NCI-H446 treated with DMSO at 0.1 percent for 48 hours (cell line): ENCODE measurements at regions not wholly inside any gene's neighbourhood (a gene's known extent, or its start where the extent isn't known, plus 50 kb on each side); places are given as distances from the start of the nearest gene placed in this dataset.

ENCODE experiments used
- DNase-seq: peaks from one replicate; lab custom pipeline; 2025; lab: John Stamatoyannopoulos, UW

DNA sequence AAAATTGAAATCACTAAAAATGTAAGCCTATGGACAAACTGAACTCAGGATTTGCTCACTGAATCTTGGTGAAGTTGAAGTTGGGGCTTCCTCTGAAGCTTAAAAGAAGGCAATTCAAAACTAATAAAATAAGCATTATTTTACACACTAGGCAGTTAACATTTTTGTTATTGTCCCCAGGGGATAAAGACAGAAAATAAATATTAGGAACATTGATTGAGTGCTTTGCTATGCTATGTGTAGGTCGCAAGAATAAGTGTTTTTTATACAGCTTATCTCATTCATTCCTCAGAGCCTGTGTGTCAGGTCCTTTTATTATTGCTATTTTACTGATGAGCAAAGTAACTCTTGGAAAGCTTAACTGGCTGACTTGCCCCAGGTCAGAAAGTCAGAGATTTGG lies 82.2 kb downstream of the ZNF608 start:
- no peak for DNase-seq

DNA sequence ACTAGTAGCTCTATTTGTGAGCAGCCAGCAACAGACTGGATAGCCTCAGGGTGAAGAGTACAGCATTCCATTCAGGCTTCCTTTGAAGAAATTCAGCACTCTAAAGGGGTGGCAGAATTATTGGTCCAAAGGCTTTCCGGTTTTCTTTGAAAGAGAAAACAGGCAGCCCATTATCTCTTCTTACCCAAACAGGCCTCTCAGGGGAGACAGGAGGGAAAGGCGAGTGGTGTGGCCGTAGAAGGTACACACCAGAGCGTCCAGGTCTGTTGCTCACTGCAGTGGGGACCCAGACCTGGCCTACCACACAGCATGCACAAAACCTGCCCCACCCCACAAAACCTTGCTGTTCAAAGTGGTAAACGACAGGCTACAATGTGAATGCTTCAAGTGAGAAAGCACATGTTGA lies 83.3 kb downstream of the ZNF608 start:
- no peak for DNase-seq

DNA sequence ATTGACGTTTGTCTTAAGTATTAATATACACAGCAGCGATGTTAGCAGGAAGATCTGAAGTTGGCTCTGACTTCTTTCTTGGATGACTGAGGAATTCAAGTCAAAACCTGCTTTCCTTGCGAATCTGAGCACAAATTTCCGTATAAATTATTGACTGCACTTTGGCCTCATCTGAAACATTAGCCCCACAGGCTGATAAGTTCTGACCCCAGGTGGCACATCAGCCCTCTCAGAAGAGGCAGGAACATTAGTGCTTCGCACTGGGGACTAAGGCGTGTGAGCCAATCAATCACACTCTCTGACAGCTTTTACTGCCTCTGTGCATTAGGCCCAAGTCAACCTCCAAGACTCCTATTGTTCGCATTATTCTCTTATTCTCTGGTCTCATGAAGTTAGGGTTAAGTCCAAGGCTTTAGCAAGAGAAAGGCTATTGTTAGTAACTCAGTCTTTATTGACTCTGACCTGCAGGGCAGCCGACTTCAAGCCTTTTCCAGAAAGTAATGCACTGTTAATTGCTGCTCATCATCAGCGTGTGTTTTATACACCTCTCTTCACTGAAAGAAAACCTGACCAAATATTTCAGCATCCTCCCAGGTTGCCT lies 84.2 kb downstream of the ZNF608 start:
- DNase-seq, result no peak

DNA sequence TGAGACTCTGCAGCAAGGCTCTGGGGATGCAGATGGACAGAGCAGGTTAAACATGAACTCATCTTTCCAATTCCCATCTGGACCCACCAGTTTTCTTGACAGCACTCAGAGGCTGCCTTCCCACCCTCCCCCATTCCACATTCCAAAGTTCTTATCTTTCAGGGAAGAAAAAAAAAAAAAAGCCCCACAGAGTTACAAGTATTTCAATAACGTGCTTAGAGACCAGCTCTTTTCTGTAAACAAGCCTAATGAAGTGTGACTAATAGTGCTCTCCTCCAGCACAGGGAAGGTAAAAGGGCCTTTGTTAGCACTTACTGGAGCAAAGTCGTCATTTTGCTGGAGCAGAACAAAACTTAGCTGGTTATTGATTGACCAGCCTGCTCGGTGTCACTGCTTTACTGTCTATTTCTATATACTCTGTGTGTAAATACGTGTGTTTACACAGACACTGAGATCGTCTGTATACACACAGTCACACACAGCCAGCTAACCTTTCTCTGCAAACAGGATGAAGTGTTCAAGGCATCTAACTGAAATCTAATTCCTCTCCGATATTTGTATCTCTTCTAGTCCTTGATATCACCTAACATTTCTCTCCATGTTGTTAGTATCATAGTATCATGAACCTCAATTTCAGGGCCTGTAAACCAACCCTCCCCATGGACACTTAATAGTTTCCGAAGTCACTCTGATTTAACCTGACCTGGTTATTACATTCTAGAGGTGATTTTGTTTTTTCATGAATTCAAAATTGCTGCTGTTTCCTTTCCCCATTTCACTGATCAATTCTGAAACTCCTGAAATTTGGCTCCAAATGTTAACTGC lies 84.9 kb downstream of the ZNF608 start:
- peak; percentile 74 for DNase-seq

DNA sequence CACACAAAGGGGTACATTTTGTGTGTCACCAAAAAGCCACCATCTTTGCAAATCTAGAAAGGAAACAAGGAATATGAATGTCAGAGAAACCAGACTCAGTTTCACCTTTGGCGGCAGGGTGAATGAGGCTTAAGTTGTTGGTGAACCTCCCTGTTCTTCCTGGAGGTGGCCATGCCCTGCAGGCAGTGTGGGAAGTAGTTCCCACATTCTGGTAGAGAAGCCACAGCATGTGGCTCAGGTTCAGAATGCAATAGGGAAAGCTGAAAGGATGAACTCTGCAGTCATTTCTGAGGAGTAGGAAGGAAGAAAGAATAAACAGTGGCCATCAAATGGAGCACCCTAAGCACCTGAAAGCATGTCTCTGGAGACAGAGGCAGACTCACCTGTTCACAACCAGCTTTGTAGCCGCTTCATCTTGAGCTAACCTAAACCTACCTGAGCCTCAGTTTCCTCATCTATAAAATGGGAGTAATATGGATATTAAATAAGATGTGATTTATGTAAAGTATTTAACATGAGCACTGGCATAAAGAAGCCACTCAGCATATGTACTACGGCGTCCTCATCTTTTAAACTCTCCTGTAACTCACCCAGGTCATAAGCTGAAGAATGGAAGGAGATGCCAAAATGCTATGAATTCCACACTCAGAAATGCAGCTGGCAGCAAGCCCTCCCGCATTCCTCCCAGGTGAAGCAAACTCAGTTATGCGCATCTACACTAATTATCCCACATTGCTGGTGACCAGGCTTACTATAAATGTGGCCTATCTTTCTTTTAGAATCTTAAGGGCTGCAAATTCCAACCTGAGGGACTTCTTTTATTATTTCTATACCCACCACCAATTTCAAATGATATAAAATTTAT lies 86.0 kb downstream of the ZNF608 start:
- DNase-seq, result no peak

DNA sequence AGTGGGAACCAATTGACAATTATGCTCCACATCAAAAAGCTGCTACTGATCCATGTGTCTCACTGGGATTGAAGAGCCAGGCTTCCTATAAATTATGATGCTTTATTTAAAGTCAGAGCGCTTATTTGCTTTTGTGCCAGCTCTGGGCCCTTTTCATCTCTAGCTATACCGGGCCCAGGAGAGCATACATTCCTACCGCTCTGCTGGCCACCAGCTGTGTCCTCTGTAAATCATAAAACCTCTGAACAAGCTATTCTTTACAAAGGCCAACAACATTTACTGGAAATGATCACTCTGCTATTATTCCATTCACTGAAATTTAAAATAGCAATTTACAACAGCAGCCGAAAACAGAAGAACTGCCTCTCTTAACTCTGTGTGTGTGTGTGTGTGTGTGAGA lies 86.6 kb downstream of the ZNF608 start:
- DNase-seq, result peak; percentile 41

DNA sequence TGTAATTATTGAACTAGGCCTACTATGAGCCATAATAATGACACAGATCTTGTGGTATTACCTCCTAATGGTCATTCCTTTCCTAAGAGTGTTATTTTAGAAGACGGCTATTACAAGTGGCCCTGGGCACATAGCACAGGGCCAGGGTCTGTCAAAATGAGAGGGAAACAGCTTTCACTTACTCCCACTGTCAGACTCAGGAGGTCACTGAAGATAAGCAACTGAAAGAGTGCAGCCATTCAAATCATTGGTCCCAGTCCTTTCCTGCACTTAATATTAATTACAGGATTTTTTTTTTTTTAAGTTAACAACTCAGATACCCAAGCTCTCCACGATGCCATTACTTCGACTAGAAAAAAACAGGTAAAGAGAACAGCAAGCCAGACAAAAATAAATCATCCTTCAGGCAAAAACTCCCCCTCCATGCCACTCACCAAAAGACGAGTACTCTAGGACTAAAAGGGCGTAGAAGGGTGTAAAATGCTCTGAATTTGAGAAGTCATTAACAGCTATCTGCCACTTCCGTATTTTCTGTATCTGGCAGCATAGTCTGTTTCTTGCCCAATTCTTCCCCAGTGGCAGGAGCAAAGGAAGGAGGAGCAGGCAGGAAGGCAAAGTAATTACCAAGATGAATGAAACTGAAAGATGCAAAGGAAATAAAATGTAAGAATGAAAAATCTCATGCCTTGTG lies 87.4 kb downstream of the ZNF608 start:
- no peak for DNase-seq

DNA sequence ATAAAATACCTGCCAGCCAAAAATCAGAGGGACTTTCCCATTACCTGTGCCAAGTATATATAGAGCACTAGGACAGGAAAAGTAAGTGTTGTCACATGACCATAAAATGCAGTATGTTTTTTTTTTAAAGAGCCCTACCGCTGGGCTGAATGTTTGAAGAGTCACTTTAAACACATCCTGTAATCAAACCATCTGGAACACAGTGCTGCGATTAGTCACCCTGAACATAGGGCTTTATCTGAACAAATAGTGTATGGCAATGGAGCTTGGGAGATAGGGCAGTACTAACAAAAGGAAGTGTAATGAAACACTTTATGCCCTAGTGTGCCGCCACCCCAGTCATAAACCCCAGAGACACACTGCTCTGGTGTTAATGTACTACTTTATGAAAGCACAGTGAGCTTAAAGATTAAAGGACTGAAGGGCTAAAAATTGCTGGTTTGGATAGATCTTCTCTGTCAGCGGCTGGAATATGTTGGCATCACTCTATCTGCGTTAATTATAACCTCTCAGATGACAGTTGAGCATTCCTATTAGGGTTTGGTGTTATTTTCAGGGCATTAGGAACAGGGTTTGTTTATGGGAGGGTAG lies 90.4 kb downstream of the ZNF608 start:
- peak; percentile 80 for DNase-seq

DNA sequence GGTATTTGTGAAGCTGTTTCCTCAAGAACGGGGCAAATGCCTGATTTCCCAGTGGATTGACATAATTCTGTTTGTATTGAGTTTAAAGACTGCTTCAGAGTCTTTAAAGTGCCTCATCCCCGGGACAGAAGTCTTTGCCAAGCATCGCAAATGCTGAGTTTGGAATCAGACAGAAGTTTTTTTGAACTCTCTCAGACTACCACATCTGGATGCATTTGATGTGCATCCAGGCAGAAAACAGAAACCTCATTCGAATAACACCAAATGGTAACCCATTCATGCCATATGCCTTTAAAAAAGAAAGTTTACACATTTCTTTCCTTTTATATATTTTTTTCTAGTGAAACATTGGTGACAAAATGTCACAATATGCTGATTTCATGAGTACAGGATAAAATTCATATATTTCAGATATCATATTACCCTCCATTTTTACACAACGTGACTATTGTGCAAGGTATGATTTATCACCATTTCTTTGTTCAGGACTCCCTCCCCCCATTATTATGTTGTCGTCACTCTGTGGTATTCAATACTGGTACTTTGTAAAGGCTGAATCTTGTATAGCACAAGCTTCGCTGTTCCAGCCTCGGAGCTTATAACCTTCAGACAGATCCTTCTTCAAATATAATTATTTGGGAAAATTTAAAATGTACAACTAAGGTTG lies 91.1 kb downstream of the ZNF608 start:
- DNase-seq, result peak; percentile 73

DNA sequence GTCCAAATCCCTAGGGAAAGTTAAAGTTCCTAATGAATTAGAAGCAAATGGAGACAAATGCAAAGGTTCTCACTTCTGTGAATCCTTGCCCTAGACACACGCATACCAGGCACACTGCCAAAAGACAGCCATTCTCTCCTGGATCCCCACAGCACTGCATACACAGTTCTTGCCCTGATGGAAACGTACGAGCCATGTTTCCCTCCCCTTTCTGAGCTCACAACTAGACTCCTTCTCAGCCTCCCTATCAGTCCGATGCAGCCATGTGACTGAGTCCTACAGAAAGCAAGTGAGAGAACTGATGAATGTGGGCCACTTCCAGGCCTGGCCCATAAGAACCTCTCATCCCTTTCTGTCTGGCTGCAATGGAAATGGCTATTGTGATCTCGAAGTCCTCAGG lies 92.0 kb downstream of the ZNF608 start:
- peak; percentile 21 for DNase-seq

DNA sequence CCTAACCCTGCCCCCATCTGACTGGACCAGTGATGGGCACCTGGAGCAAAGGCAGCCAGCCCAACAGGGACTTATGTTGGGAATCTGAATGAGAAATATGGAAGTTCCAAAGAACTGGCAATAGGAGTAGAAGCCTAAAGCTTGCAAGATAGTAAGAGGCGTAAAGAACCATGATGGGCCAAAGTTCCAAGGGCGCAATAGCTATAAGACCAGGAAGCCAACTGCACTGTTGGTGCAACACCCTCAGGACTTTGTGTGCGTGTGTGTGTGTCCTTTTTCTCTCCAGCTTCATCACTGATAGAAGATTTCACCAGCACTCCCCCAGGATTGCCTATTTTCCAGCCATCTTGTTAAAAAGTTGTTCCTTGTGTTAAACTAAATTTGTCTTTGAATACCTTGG lies 92.8 kb downstream of the ZNF608 start:
- DNase-seq, result no peak

DNA sequence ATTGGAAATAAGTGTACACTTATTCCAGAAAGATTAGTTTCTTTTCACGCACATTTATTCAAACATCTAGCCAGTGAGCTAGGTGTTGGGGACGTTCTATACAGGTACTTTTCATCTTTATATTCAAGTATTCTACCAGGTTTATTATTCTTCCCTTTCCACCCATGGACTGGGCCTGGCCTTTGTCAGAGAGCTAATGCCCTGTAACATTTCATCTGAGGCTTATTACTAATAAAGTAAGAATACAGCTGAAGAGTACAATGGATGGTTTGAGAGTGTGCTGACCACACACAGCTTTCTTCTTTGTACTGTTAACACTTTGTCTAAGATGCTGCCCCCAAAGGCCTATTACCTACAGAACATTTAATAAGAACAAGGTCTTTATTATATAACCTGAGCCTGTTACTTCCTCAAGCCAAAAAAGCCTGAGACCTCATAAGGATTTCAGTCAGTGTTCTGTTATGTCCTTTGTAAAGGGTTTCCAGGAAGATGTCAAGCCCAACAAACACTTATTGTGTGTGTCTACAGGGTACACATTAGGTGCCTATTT lies 93.5 kb downstream of the ZNF608 start:
- no peak for DNase-seq

DNA sequence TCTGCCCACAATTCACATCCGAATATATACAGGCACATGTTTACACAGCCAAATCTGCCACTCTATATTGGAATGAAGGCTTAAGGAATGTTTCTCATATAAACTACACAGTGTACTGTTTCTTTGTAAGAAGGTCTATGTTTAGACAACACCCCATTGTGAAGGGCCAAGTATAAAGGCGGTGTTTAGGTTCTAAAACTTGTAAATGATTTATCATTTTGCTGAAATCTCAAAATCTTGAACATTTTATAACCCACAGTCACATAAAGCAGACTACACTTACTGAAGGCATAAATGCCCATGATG lies 94.0 kb downstream of the ZNF608 start:
- no peak for DNase-seq

DNA sequence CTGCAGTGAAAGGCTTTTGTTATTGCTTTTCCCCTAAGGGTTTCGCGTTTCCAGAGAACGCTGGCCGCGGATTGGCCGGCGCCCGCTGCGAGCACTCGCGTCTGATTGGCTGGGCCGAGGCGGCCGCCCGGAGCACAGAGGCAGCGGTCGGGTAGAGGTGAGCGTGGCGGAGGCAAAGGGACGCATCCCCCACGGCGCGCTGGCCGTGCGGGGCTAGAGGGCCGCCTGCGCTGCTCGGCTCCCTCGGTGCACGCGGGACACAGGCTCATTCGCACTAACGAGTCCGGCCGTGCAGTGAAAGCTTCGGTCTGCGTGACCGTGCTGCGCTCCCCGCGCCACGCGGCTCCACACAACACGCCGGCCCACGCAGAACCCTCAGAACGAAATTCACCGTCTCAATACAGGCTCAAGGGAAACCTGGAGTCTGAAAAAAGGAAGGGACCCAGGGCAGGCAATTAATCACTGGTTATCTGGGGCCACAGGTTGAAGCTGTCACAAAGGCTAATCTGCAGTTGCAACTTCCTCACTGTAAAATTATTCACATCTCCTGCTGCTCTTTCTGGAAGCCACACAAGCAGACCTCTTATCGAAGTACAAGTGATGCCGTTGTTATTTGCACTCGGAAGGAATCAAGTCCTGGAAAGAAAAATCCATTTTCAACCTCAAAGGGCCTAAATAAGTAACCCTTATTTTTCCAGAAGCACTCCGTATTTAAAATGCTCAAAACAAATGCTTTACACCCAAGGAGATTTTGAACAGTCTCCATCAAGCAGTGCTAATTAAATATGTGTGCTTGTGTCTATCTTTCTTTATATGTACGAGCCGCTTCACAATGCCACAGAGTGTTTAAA lies 94.6 kb downstream of the ZNF608 start:
- DNase-seq, result peak; percentile 72

DNA sequence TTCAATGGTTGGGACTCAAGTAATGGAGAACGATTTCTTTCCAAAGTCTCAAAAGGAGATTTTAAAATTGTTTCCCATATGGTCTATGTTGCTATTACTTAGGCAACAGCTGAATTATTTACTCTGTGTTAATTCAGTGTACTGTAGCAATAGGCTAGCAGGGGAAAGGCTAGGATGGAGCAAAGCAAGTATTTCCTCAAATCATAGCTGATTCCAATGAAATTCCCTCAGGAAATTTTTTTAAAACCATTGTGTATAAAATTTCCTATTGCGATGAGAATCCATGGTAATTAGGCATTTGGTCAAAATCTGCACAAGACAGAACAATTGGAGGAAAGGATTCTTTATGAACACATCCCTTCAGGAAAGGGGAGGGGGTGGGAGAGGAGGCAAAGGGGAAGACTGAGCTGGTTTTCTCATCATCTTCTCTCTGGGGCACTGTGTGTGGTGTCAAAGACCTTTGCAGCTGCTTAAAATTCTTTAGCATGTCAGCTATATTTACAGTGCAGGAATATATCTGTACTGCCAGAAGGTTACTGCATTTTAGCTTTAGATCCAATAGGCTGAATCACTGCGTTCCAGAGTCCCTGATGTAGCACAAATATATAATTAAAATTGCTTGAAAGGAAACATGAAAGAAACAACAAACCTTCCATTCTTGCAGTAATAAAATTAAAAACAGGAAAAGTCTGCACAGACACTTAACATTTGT lies 95.3 kb downstream of the ZNF608 start:
- no peak for DNase-seq

DNA sequence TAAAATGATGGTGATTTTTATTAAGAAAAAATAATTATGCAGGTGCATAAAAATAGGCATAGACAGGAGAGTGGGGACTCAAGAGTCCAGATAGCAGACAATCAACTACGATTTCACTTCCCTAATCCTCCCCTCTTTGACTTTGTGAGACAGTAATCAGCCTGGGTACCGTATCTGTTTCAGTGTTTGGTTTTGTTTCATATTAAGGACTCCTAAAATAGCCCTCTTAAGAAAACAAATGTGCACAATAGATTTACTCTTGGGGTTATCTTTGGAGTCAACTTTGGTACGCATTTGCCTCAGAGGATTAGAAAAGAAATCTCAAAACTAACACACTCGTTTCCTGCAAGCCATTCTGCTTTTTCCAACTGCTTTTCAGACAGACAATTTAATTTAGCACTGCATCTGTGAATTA lies 96.3 kb downstream of the ZNF608 start:
- no peak for DNase-seq

DNA sequence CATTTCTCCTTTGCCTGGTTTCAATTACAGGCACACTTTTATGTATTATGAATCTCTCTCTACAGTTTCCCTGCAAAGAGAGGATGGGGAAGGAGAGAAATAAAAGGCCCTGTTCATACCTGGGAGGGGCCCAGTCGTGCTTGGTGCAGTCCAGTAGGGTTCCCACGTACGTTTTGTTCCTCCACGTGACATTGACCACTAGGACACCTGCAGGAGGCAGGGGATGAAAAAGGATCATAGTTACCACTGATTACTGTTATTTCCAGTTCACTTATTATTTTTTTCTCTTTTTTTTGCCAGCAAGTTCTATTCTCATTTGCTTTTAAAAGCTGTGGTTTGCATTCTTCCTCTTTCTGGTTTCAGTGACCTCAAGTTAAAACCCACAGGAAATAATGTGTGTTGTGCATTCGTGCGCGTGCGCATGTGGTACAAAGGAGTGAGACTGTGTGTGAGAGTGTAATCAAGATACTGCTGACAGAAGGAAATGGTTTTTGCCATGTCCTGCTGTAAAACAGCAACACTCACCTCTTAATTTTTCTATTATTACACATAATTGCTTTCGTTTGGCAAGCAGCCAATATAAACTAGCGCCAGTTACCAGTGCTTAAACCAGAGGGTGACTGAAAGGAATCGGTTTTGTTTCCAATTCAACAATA lies 96.8 kb downstream of the ZNF608 start:
- peak; percentile 47 for DNase-seq

DNA sequence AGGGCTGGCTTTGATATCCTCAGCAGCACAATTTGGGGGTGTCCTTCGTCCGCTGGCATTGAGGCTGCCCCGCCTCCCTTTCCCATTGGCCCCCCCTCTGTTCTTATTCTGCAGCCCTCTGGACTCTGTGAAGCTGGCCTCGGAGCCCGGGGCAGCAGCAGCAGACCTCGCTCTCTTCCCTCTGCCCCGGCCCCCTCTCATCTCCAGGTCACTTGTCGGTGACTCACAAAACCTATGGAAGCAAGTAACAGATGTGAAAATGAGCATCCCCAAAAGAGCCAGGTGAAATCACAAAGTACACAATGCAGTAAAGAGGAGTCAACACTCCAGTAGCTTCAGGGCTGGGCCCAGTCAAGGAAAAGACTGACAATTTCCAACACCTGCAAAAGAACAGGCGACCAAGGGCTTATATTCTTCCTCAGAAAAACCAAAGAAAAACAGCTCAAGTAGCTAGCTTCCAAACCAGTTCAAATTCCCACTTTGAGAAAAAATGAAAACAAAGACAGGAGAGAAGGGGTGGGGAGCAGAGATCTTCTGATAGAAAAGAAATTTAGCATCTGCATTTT lies 97.5 kb downstream of the ZNF608 start:
- no peak for DNase-seq

DNA sequence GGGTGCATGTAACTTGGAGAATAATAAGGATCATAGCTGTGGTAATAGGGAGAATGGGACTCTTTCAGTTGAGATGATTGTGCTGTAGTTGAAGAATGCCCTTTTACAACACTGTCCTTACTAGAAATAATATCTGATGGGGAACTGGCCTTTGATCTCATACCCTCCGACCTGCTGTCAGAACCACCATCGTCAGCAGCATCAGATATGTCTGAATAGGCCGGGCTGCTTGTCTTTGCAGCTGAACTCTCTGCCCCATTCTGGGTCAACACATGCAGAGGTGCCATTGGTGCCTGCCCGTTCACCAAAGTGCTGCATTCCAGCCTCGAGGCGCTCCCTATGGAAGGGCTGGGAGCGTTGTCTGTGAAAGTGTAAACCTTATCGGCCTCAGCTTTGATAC lies 99.1 kb downstream of the ZNF608 start:
- DNase-seq, result no peak
